ENCODE measurements at regions not wholly inside any gene's neighbourhood (a gene's known extent, or its start where the extent isn't known, plus 50 kb on each side); places are given as distances from the start of the nearest gene placed in this dataset.
"Not testable (repeated sequence)": the region's sequence is repeated elsewhere in the genome, so short reads cannot be mapped to it uniquely, and the experiment has no call there.

GRCh38 chr20:29878777-29879442, 1378.6 kb upstream of the DEFB115 start:
- no peak for DNase-seq (ENCODE audit: extremely low read depth in 1 of 2, low read depth in 1 of 2)

- DNase-seq (ENCODE audit: extremely low read depth in 1 of 2, low read depth in 1 of 2), result not testable (repeated sequence)
These were observed 1376.4 kb upstream of the DEFB115 start for GRCh38 chr20:29881107-29881506.

- not testable (repeated sequence) for DNase-seq (ENCODE audit: extremely low read depth in 1 of 2, low read depth in 1 of 2)
These were observed 1373.8 kb upstream of the DEFB115 start for GRCh38 chr20:29883514-29884219.

- DNase-seq (ENCODE audit: extremely low read depth in 1 of 2, low read depth in 1 of 2), result not testable (repeated sequence)
These were observed 1373.1 kb upstream of the DEFB115 start for GRCh38 chr20:29884322-29884721.

DNA sequence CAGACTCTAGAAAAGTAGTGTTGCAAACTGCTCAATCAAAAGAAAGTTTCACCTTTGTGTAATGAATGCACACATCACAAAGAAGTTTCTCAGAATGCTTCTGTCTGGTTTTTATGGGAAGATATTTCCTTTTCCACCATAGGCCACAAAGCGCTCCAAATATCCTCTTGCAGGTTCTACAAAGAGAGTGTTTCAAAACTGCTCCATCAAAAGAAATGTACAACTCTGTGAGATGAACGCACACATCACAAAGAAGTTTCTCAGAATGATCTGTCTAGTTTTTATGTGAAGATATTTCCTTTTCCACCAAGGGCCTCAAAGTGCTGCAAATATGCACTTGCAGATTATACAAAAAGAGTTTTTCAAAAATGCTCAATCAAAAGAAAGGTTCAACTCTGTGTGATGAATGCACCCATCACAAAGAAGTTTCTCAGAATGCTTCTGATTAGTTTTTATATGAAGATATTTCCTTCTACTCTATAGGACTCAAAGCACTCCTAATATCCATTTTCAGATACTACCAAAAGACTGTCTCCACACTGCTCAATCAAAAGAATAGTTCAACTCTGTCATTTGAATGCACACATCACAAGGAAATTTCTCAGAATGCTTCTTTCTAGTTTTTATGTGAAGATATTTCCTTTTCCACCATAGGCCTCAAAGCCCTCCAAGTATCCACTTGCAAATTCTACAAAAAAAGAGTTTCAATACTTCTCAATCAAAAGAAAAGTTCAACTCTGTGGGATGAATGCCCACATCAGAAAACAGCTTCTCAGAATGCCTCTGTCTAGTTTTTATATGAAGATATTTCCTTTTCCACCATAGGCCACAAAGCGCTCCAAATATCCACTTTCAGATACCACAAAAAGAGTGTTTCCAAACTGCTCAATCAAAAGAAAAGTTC, 1371.9 kb upstream of the DEFB115 start:
- DNase-seq (ENCODE audit: extremely low read depth in 1 of 2, low read depth in 1 of 2), result not testable (repeated sequence)

GRCh38 chr20:29891555-29891954, 1365.9 kb upstream of the DEFB115 start:
- DNase-seq (ENCODE audit: extremely low read depth in 1 of 2, low read depth in 1 of 2), result not testable (repeated sequence)
